ENCODE measurements at regions not wholly inside any gene's neighbourhood (a gene's known extent, or its start where the extent isn't known, plus 50 kb on each side); places are given as distances from the start of the nearest gene placed in this dataset.

DNA sequence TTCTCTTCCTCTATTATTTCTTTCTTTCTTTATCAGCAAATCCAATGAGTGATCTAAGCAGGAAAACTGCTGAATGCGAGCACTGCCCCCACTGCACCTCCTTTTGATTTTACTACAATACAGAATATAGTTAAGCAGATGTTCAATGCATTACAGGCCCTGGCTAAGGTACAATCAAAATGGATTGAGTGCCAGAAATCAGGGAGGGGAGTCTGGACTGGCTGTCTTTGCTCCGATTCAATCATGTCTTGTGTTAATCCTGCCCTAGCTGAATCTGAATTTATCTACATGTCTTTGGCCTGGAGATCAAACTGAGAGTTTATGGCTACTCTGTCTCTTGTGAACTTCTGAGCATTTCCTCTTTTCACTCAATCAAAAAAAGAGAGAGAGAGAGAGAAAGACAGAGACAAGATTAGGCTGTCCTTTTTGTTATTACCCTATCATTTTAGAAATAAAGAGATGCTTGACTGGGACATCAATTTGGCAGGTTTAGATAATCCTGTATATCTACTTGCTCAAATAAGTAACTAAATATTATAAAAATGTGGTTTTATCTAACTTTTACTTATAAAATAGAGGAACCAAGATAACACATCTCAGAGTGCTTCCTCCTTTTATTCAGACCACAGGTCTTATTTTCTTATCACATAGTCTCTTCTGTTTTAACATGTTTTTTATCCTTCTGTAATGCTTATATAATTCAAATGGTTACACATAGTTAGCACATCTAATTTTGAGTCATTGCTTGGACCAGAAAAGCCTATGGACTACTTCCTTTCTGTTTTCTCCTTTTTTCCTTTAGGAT, 656.2 kb downstream of the KCNJ2 start:
- 9 to 21% (median 9%) methylated on average over 2 of the region's 2 CpGs for WGBS, 3 donors
- Histone ChIP-seq H3K4me1 (ENCODE audit: insufficient read depth) (no peaks in the 10 kb centered on the region), H3K36me3 (no peaks in the 10 kb centered on the region), H3K9me3 (no peaks in the 10 kb centered on the region), H3K27me3 (no peaks in the 10 kb centered on the region), H3K27ac (no peak overlapping the region), H3K4me3 (no peak overlapping the region)
- intact Hi-C loops (cut with DNase I): no loop called here
- DNase-seq: no peak
- TF ChIP-seq, protein P1, sequence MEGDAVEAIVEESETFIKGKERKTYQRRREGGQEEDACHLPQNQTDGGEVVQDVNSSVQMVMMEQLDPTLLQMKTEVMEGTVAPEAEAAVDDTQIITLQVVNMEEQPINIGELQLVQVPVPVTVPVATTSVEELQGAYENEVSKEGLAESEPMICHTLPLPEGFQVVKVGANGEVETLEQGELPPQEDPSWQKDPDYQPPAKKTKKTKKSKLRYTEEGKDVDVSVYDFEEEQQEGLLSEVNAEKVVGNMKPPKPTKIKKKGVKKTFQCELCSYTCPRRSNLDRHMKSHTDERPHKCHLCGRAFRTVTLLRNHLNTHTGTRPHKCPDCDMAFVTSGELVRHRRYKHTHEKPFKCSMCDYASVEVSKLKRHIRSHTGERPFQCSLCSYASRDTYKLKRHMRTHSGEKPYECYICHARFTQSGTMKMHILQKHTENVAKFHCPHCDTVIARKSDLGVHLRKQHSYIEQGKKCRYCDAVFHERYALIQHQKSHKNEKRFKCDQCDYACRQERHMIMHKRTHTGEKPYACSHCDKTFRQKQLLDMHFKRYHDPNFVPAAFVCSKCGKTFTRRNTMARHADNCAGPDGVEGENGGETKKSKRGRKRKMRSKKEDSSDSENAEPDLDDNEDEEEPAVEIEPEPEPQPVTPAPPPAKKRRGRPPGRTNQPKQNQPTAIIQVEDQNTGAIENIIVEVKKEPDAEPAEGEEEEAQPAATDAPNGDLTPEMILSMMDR (IDR thresholded peaks at IDR 0.05): no peak
- TF ChIP-seq EP300 (IDR thresholded peaks at IDR 0.05) (no peak), POLR2A (IDR thresholded peaks at IDR 0.05) (no peak)

DNA sequence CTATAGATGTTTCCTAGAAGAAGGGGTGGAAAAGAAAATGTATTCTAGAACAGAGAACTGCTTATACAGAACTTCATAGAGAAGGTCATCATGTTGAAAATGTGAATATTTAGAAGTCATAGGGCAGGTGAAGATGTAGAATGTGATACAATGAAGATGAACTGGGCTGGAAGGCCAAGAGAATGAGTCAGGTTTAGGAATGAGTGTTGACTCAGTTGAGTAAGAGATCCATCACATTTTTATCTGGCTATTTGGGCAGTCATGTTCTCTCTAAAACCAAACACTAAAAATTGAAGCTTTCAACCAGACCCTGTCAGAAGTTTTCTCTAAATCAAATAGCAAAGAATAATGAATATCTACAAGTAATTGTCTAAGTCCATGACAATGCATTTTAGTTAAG, 660.5 kb downstream of the KCNJ2 start:
- no peak for DNase-seq
- intact Hi-C loops (cut with DNase I): no loop called here
- Histone ChIP-seq H3K27ac (no peak overlapping the region), H3K4me1 (ENCODE audit: insufficient read depth) (no peaks in the 10 kb centered on the region), H3K4me3 (no peak overlapping the region), H3K9me3 (no peaks in the 10 kb centered on the region), H3K36me3 (no peaks in the 10 kb centered on the region), H3K27me3 (no peaks in the 10 kb centered on the region)
- no peak for TF ChIP-seq EP300 (IDR thresholded peaks at IDR 0.05)
- TF ChIP-seq, protein P1 (IDR thresholded peaks at IDR 0.05): no peak
- TF ChIP-seq POLR2A (IDR thresholded peaks at IDR 0.05): no peak

DNA sequence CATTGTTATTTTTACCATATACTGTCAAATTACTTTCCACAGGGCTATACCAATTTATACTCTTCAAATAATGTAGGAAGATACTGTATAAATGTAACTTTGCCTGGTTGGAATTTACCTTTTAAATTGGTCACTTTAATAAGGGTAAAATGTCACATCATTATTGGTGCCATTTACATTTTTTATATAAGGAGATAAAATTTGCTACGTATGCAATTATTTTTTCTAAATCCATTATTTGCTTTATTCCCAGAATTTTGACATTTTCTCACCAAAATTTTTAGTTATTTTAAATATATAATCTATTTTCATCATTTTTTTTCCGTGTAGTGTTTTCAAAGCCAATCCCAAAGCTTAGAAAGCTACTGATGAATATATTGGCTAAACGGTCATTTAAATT, 664.7 kb downstream of the KCNJ2 start:
- H3K27me3 ChIP-seq: no peaks in the 10 kb centered on the region
- TF ChIP-seq EP300 (IDR thresholded peaks at IDR 0.05): no peak
- no peak for TF ChIP-seq POLR2A (IDR thresholded peaks at IDR 0.05)
- TF ChIP-seq, protein P1 (IDR thresholded peaks at IDR 0.05): no peak
- no peak overlapping the region for H3K27ac ChIP-seq
- intact Hi-C loops (cut with DNase I): no loop called here
- no peak overlapping the region for H3K4me3 ChIP-seq
- H3K9me3 ChIP-seq: no peaks in the 10 kb centered on the region
- no peaks in the 10 kb centered on the region for H3K4me1 ChIP-seq (ENCODE audit: insufficient read depth)
- WGBS, 3 donors: 68 to 89% (median 77%) methylated on average over 3 of the region's 3 CpGs
- H3K36me3 ChIP-seq: no peaks in the 10 kb centered on the region
- no peak for DNase-seq

DNA sequence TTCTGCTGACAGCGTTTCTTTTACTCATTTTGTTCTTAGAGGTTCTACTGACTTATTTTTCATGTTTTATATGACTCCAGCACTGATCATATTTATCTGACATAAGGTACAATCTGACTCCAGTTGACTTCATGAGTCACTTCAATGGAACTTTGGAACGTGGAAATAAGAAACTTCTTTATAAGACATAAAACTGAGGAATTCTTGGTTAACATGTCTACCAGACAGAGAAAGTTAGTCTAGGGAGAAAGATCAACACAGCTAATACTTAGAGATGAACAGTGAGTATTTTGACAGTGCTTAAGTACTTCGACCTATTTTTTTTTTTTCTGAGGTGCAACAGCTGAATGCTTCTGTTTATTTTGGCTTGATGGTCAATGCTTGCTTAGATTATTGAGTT, 679.5 kb downstream of the KCNJ2 start:
- intact Hi-C loops (cut with DNase I): no loop called here
- 50 to 54% (median 52%) methylated on average over 3 of the region's 3 CpGs for WGBS, 3 donors
- TF ChIP-seq EP300 (IDR thresholded peaks at IDR 0.05) (no peak), POLR2A (IDR thresholded peaks at IDR 0.05) (no peak)
- TF ChIP-seq, protein P1 (IDR thresholded peaks at IDR 0.05): no peak
- no peaks in the 10 kb centered on the region for H3K9me3 ChIP-seq
- H3K4me1 ChIP-seq (ENCODE audit: insufficient read depth): no peaks in the 10 kb centered on the region
- H3K4me3 ChIP-seq: no peak overlapping the region
- H3K27me3 ChIP-seq: no peaks in the 10 kb centered on the region
- no peak overlapping the region for H3K27ac ChIP-seq
- DNase-seq: no peak
- H3K36me3 ChIP-seq: no peaks in the 10 kb centered on the region

Data from ovary (tissue), 7 donors.